Omental fat pad (tissue), 3 donors: ENCODE measurements at regions not wholly inside any gene's neighbourhood (a gene's known extent, or its start where the extent isn't known, plus 50 kb on each side); places are given as distances from the start of the nearest gene placed in this dataset.

Source experiments
- ATAC-seq: fragments of 150-250 bp; one replicate; pipeline ENCODE4 v1.9.1; 2016; ENCODE audit warnings: mild to moderate bottlenecking, moderate library complexity; ENCODE audit not compliant: low FRiP score
- DNase-seq: peaks from one replicate; pipeline ENCODE4 v3.0.0-alpha.2; 2019; ENCODE audit warnings: low spot score
- TF ChIP-seq, protein P1 (sequence below), 3 donors: fragments of 450-650 bp; IDR thresholded peaks; one replicate each; pipeline ENCODE4 v1.5.1; 2016 to 2017; ENCODE audit warnings: antibody characterized with exemption in 3 of 3, mild to moderate bottlenecking in 3 of 3, moderate library complexity in 2 of 3

DNA sequence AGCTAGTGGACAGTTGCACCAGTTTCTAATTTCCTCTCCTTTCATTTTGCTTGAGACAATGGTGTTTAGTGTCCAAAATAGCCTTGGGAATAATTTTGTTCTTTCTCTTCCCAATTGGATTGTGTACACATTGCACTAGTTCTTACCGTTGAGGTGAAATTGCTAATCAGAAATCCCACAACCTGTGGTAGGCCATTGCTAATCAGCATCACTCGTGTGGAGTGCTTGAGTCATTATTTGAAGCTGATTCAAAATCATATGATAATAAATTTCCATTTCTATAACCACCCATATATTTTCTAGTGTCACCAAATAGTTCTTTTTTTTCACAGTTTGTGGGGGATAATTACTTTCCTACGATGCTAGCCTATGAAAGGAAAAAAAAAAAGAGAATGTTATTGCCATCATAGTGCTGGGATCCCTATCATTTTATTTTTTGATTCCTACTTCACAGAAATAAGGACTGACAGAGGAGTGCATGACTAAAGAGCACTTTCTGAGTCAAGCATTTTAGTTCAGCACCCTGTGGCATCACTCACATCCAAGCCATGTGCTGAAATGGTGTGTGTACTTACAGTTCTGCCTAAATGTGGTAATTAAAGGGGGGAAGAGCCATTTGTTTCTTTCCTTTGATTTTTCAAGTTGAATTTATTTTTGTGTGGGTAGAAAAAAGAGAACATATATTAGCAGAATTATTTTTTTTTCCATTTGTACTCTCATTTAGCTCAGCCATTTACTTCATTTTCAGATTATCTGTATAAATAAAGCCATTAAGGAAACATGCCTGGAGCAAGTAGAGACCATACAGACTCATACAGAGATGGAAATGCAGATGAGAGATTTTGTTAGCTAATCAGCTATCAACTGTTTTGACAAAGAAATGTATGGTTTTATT is 108.0 kb upstream of the MEIS2 start:
- TF ChIP-seq, protein P1, sequence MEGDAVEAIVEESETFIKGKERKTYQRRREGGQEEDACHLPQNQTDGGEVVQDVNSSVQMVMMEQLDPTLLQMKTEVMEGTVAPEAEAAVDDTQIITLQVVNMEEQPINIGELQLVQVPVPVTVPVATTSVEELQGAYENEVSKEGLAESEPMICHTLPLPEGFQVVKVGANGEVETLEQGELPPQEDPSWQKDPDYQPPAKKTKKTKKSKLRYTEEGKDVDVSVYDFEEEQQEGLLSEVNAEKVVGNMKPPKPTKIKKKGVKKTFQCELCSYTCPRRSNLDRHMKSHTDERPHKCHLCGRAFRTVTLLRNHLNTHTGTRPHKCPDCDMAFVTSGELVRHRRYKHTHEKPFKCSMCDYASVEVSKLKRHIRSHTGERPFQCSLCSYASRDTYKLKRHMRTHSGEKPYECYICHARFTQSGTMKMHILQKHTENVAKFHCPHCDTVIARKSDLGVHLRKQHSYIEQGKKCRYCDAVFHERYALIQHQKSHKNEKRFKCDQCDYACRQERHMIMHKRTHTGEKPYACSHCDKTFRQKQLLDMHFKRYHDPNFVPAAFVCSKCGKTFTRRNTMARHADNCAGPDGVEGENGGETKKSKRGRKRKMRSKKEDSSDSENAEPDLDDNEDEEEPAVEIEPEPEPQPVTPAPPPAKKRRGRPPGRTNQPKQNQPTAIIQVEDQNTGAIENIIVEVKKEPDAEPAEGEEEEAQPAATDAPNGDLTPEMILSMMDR (IDR thresholded peaks at IDR 0.05), result no peak
- DNase-seq (no peak), ATAC-seq (no peak)

DNA sequence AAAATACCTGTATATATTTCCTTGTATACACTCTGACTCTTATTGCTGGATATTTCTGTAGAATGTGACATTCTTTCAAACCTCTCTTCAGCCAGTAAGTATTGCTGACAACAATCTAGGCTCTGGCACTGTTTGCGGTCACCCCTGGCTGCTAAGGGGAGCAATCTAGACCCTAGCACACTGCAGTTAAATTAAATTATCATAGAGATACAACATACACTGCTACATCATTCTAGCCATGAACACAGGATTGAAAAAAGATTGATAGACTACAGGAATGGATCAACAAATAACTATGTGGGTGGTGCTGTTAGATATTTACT is 108.7 kb upstream of the MEIS2 start:
- DNase-seq (no peak), ATAC-seq (no peak)
- TF ChIP-seq, protein P1 (IDR thresholded peaks at IDR 0.05), result no peak

DNA sequence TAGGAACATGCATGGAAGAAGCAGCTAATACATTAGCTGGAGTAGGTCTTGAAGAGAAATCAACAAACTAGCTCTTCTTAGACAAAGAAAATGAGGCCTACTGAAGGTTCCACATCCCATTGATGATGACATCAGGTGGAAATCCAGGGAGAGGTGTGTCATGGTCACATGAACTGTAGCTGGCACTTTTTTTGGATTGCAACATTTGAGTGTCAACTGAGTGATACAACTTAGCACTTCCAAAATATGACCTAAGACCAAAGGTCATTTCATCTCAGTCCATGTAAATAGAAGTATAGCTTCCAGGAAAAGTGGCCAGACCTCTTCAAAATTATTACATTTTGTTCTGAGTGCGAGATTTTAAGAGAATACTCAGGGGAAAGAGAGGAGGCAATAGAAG is 117.2 kb upstream of the MEIS2 start:
- no peak for ATAC-seq
- TF ChIP-seq, protein P1 (IDR thresholded peaks at IDR 0.05), result no peak
- DNase-seq, result no peak

DNA sequence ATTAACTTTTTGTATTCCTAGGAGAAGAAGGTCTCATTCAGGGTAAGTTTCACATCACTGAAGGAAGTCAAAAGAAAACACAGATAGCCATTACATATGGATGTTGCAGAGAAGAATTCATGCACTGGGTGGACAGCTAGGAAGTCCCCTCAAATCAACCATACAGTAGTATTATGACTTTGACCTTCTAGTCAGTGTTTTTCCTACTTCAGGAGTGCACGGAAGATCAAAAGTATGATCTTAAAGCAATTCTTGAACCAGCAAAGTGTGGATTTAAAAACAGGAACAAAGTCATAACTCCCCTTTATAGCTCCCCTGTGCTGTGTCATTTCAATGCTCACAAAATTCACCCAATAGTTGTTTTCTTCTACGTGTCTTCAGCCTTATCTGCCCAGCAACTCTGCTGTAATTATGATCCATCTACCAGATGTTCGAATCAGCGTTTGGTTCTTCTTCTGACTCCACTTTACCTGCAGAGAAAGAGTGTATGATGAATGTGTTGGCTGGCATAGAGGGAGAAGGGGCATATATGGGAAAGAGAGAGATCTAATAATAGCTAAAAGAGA is 118.1 kb upstream of the MEIS2 start:
- no peak for ATAC-seq
- DNase-seq, result no peak
- TF ChIP-seq, protein P1 (IDR thresholded peaks at IDR 0.05), result no peak

DNA sequence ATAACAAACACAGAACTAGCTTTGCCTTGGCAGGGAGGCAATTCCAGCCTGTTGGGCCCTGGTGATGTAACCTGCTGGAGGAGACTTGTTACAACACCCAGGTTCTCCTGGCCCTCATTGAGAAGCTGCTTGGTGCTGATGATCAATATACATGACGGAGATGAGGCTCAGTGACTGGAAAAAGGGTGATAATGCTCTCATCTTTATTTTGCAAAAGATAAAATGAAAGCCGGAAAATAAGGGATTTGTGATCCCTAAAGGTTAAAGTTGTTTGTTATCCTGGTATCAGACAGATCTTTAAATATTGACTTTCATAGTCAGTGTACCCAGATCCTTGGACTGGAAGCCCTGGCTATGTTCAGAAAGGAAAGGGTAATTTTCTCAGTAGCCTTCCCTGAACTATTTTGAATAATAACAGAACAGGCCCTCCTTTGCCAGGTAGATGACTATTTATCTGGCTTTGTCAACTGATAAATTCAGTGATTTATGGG is 118.9 kb upstream of the MEIS2 start:
- TF ChIP-seq, protein P1 (IDR thresholded peaks at IDR 0.05), result no peak
- no peak for DNase-seq
- no peak for ATAC-seq

DNA sequence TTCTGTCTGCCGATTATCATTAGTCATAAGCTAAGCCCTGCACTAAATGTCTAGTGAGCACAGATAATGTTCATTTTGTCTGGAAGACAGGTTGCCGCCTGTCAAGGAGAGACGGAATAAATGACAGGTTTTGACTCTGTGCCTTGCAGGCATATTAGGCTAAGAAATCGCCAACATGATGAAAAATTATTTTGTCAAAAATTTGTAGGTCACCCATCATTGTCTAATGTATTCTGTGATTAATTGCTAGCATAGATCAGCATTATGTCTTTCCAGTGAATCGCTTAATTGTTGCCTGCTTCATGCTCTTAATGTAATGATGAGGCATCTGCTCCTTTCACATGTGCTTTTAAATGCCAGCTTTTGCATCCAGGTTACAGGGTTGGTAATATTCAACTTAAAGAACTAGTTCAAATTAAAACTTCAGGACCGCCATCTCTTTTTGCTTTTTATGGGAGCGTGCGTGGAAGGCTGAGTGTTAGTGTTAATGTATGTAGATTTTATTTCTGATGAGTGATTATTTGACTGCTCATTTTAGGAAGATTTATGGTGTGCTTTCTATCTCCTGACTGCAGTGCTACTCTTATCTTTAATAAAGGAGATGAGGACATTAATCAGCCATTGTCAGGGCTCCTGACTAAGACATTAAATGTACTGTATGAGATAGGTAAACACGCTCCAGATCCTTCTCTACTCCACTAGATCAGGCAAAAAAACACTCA is 120.8 kb upstream of the MEIS2 start:
- TF ChIP-seq, protein P1 (IDR thresholded peaks at IDR 0.05), result no peak
- ATAC-seq, result no peak
- no peak for DNase-seq
